GM06990 (cell line): ENCODE measurements at regions not wholly inside any gene's neighbourhood (a gene's known extent, or its start where the extent isn't known, plus 50 kb on each side); places are given as distances from the start of the nearest gene placed in this dataset.
"Not testable (repeated sequence)": the region's sequence is repeated elsewhere in the genome, so short reads cannot be mapped to it uniquely, and the experiment has no call there.

ENCODE experiments used
- DNase-seq: peaks from one replicate; pipeline ENCODE4 v3.0.0-alpha.2; 2011; ENCODE audit not compliant: insufficient read length; ENCODE audit errors: extremely low read depth
- H3K27me3 ChIP-seq: replicated peaks from 2 replicates; pipeline ENCODE4 v1.6.0; 2011; ENCODE audit warnings: low read length; ENCODE audit not compliant: control insufficient read depth, insufficient read depth
- H3K36me3 ChIP-seq: 2 replicates; pipeline ENCODE4 v1.5.1; 2011; ENCODE audit warnings: low read length; ENCODE audit not compliant: control insufficient read depth, insufficient read depth
- H3K4me3 ChIP-seq: replicated peaks from 2 replicates; pipeline ENCODE4 v1.5.1; 2011; ENCODE audit warnings: low read depth, mild to moderate bottlenecking, control low read depth, low read length
- CTCF ChIP-seq: IDR thresholded peaks from 2 replicates; pipeline ENCODE4 v1.5.1; 2011; ENCODE audit warnings: low read length, control low read depth, mild to moderate bottlenecking, inconsistent platforms; ENCODE audit not compliant: insufficient read depth, poor library complexity, severe bottlenecking

GRCh38 chr19:13681509-13681908, 82.8 kb upstream of the MRI1 start:
- no peaks in the 10 kb centered on the region for H3K36me3 ChIP-seq
- no peak for DNase-seq
- no peaks in the 10 kb centered on the region for H3K27me3 ChIP-seq

GRCh38 chr19:13680708-13681360, 83.5 kb upstream of the MRI1 start:
- DNase-seq, H3K4me3 ChIP-seq, H3K36me3 ChIP-seq, H3K27me3 ChIP-seq: not testable (repeated sequence)

More at GRCh38 chr19:13681509-13681908, 82.8 kb upstream of the MRI1 start:
- no peak overlapping the region for H3K4me3 ChIP-seq
- TF ChIP-seq CTCF, result no peak

- DNase-seq, H3K36me3 ChIP-seq: not testable (repeated sequence)
These were observed 87.4 kb upstream of the MRI1 start for GRCh38 chr19:13676967-13677366.

GRCh38 chr19:13672480-13673175, 91.7 kb upstream of the MRI1 start:
- DNase-seq, result peak; percentile 16
- H3K36me3 ChIP-seq, H3K4me3 ChIP-seq, H3K27me3 ChIP-seq: not testable (repeated sequence)

More at GRCh38 chr19:13676967-13677366, 87.4 kb upstream of the MRI1 start:
- H3K4me3 ChIP-seq, H3K27me3 ChIP-seq: not testable (repeated sequence)

- TF ChIP-seq CTCF, result no peak
- H3K27me3 ChIP-seq, result no peaks in the 10 kb centered on the region
- H3K4me3 ChIP-seq, result no peak overlapping the region
- DNase-seq, result no peak
- H3K36me3 ChIP-seq, result no peaks in the 10 kb centered on the region
These were observed 93.5 kb upstream of the MRI1 start for GRCh38 chr19:13670846-13671245.

- TF ChIP-seq CTCF, result no peak
- no peak for DNase-seq
- no peak overlapping the region for H3K4me3 ChIP-seq
- H3K36me3 ChIP-seq, result no peaks in the 10 kb centered on the region
- H3K27me3 ChIP-seq, result no peaks in the 10 kb centered on the region
These were observed 94.5 kb upstream of the MRI1 start for GRCh38 chr19:13669780-13670355.

- DNase-seq, result no peak
- Histone ChIP-seq H3K4me3 (no peak overlapping the region), H3K36me3 (no peaks in the 10 kb centered on the region), H3K27me3 (no peaks in the 10 kb centered on the region)
- TF ChIP-seq CTCF, result no peak
These were observed 95.4 kb upstream of the MRI1 start for GRCh38 chr19:13668964-13669363.
